Endodermal cell (in vitro differentiated cells): ENCODE measurements at regions not wholly inside any gene's neighbourhood (a gene's known extent, or its start where the extent isn't known, plus 50 kb on each side); places are given as distances from the start of the nearest gene placed in this dataset.

Source experiments
- DNase-seq: peaks from one replicate; pipeline ENCODE4 v3.0.0-alpha.2; 2017
- H3K27ac ChIP-seq: 2 replicates; pipeline ENCODE4 v1.5.1; 2013; ENCODE audit warnings: mild to moderate bottlenecking, low read depth, low read length, moderate library complexity
- H3K27me3 ChIP-seq: 2 replicates; pipeline ENCODE4 v1.6.1; 2013; ENCODE audit warnings: mild to moderate bottlenecking, low read length, moderate library complexity; ENCODE audit not compliant: insufficient read depth, control insufficient read depth, poor library complexity, severe bottlenecking
- H3K36me3 ChIP-seq: 2 replicates; pipeline ENCODE4 v1.7.0; 2013; ENCODE audit warnings: mild to moderate bottlenecking, low read length, moderate library complexity; ENCODE audit not compliant: control insufficient read depth, insufficient read depth
- H3K4me1 ChIP-seq: one replicate; pipeline ENCODE4 v1.7.0; 2013; ENCODE audit warnings: low read length; ENCODE audit not compliant: control insufficient read depth, insufficient read depth
- H3K4me3 ChIP-seq: 2 replicates; pipeline ENCODE4 v1.5.1; 2013; ENCODE audit warnings: mild to moderate bottlenecking, low read length, moderate library complexity
- H3K9ac ChIP-seq: 2 replicates; pipeline ENCODE4 v1.6.1; 2013; ENCODE audit warnings: mild to moderate bottlenecking, low read length, moderate library complexity; ENCODE audit not compliant: poor library complexity, severe bottlenecking; ENCODE audit errors: extremely low read depth
- H3K9me3 ChIP-seq: 2 replicates; pipeline ENCODE4 v1.6.1; 2013; ENCODE audit warnings: mild to moderate bottlenecking, low read length, moderate library complexity; ENCODE audit not compliant: control insufficient read depth
- H3K27ac Mint-ChIP-seq: 2 replicates; pipeline ENCODE4 v1.8.0; 2020; ENCODE audit warnings: mixed read lengths
- H3K27me3 Mint-ChIP-seq: 2 replicates; pipeline ENCODE4 v1.8.0; 2021; ENCODE audit warnings: mild to moderate bottlenecking, mixed read lengths; ENCODE audit not compliant: insufficient read depth
- H3K36me3 Mint-ChIP-seq: 2 replicates; pipeline ENCODE4 v1.8.0; 2020; ENCODE audit warnings: low read depth, mixed read lengths
- H3K4me1 Mint-ChIP-seq: 2 replicates; pipeline ENCODE4 v1.8.0; 2020; ENCODE audit warnings: mixed read lengths
- H3K4me3 Mint-ChIP-seq: 2 replicates; pipeline ENCODE4 v1.8.0; 2020; ENCODE audit warnings: mild to moderate bottlenecking, moderate library complexity, mixed read lengths
- H3K9me3 Mint-ChIP-seq: 2 replicates; pipeline ENCODE4 v1.8.0; 2020; ENCODE audit warnings: mild to moderate bottlenecking, mixed read lengths
- WGBS, 2 experiments: methylation state at CpG; one replicate each; pipeline versions ENCODE4 v1.1.5 to v1.1.7; 2013; ENCODE audit warnings: missing lambda C conversion rate in 2 of 2, mixed read lengths in 1 of 2; ENCODE audit not compliant: insufficient coverage in 1 of 2, insufficient read length in 1 of 2; 5-methylcytosine and 5-hydroxymethylcytosine counted together
- TF ChIP-seq, protein P1 (sequence below): fragments of 200-600 bp; sonication (generic); conservative IDR thresholded peaks from 2 replicates; pipeline ENCODE4 v1.5.0; 2021; ENCODE audit warnings: antibody characterized with exemption, mild to moderate bottlenecking

DNA sequence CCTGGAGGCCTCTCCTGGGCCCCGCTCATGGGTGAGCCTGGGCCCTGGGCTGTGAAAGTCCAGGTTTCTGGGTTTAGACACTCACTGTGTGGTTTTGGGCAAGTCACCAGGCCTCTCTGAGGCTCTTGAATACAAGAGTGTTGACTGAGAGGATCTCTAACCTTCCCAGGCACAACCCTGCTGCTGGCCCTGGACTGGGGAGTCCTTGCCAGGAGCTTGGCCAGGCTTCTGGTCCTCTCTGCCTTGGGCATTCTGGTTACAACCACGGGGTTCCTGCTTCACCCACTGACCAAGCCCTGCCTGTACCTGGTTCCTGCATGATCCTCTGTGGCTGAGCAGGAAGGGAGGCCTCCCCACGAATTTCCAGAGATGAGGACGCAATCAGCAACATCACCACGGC, 63.6 kb upstream of the COL13A1 start:
- H3K9me3 ChIP-seq, result no peaks in the 10 kb centered on the region
- H3K27me3 ChIP-seq, result no peaks in the 10 kb centered on the region
- Mint-ChIP-seq H3K9me3 (no peaks in the 10 kb centered on the region), H3K36me3 (no peaks in the 10 kb centered on the region), H3K4me1 (peaks cover 8% of the 10 kb centered on the region), H3K27ac (no peak overlapping the region), H3K27me3 (peaks cover 6% of the 10 kb centered on the region), H3K4me3 (no peak overlapping the region)
- no peak overlapping the region for H3K9ac ChIP-seq
- no peak for DNase-seq
- WGBS, 2 experiments, result 86 to 90% methylated on average over 5 of the region's 5 CpGs
- no peak overlapping the region for H3K27ac ChIP-seq
- TF ChIP-seq, protein P1, sequence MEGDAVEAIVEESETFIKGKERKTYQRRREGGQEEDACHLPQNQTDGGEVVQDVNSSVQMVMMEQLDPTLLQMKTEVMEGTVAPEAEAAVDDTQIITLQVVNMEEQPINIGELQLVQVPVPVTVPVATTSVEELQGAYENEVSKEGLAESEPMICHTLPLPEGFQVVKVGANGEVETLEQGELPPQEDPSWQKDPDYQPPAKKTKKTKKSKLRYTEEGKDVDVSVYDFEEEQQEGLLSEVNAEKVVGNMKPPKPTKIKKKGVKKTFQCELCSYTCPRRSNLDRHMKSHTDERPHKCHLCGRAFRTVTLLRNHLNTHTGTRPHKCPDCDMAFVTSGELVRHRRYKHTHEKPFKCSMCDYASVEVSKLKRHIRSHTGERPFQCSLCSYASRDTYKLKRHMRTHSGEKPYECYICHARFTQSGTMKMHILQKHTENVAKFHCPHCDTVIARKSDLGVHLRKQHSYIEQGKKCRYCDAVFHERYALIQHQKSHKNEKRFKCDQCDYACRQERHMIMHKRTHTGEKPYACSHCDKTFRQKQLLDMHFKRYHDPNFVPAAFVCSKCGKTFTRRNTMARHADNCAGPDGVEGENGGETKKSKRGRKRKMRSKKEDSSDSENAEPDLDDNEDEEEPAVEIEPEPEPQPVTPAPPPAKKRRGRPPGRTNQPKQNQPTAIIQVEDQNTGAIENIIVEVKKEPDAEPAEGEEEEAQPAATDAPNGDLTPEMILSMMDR, result no peak
- H3K4me3 ChIP-seq, result no peak overlapping the region
- H3K36me3 ChIP-seq, result no peaks in the 10 kb centered on the region
- no peaks in the 10 kb centered on the region for H3K4me1 ChIP-seq

DNA sequence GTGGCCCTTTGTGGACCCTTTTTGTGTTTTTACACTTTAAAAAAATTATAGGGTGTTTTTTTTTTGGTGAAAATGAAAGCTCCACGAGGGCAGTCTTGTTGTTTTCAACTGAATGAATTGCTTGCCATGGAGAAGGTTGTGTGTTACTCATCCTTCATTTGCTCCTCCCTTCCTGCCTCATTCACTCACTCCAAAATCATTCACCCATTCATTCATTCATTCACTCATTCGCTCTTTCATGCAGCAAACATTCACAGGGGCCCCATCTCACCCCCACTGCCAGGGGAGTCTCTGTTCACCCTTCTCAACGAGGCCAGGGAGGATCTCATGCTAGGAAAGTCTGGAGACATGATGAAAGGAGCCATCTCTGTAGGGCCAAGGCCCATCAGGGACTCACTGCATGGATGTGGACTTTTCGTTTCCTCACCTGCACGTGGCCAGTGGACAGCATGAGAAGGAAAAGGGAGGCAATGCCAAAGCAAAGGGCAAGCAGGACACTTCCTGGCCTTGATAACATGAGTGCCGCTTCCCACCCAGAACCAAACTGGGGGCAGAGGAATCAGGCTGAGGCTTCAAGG, 62.8 kb upstream of the COL13A1 start:
- no peak for DNase-seq
- 92 to 95% methylated on average over 3 to 6 of the region's 6 CpGs for WGBS, 2 experiments
- no peak overlapping the region for H3K27ac Mint-ChIP-seq
- Histone ChIP-seq H3K27ac (no peak overlapping the region), H3K9ac (no peak overlapping the region), H3K27me3 (no peaks in the 10 kb centered on the region), H3K9me3 (no peaks in the 10 kb centered on the region), H3K4me3 (no peak overlapping the region), H3K36me3 (no peaks in the 10 kb centered on the region), H3K4me1 (no peaks in the 10 kb centered on the region)
- H3K27me3 Mint-ChIP-seq, result peaks cover 4% of the 10 kb centered on the region
- peaks cover 8% of the 10 kb centered on the region for H3K4me1 Mint-ChIP-seq
- TF ChIP-seq, protein P1, result no peak
- H3K9me3 Mint-ChIP-seq, result no peaks in the 10 kb centered on the region
- H3K4me3 Mint-ChIP-seq, result no peak overlapping the region
- H3K36me3 Mint-ChIP-seq, result no peaks in the 10 kb centered on the region

DNA sequence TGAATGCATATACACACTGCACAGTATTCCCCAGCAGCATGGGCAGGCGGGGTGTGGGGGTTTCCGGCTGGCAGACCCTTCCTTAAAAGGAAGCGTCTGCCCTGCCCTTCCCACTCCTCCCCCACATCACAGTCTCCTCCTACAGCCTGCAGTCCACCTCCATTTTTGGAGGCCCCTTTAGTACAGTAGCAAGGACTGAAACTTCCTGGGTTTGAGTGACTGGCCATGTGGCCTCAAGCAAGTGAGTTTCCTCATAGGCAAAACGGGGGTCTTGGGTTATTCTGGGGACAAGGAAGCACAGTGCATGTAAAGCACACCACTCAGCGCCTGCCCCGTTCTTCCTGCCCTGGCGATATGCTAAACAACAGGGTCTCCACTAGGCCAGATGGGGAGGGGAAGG, 62.1 kb upstream of the COL13A1 start:
- no peaks in the 10 kb centered on the region for H3K36me3 Mint-ChIP-seq
- no peak for DNase-seq
- H3K4me1 Mint-ChIP-seq, result peaks cover 9% of the 10 kb centered on the region
- H3K4me3 Mint-ChIP-seq, result no peak overlapping the region
- H3K36me3 ChIP-seq, result no peaks in the 10 kb centered on the region
- peak overlapping the region; percentile 39 for H3K27ac Mint-ChIP-seq
- WGBS, 2 experiments, result 81 to 84% methylated on average over 7 of the region's 7 CpGs
- H3K4me3 ChIP-seq, result no peak overlapping the region
- TF ChIP-seq, protein P1, result no peak
- H3K4me1 ChIP-seq, result no peaks in the 10 kb centered on the region
- no peaks in the 10 kb centered on the region for H3K9me3 ChIP-seq
- H3K9ac ChIP-seq, result no peak overlapping the region
- peaks cover 7% of the 10 kb centered on the region for H3K27me3 Mint-ChIP-seq
- H3K27ac ChIP-seq, result no peak overlapping the region
- H3K27me3 ChIP-seq, result no peaks in the 10 kb centered on the region
- no peaks in the 10 kb centered on the region for H3K9me3 Mint-ChIP-seq
